ENCODE measurements at regions not wholly inside any gene's neighbourhood (a gene's known extent, or its start where the extent isn't known, plus 50 kb on each side); places are given as distances from the start of the nearest gene placed in this dataset.

DNA sequence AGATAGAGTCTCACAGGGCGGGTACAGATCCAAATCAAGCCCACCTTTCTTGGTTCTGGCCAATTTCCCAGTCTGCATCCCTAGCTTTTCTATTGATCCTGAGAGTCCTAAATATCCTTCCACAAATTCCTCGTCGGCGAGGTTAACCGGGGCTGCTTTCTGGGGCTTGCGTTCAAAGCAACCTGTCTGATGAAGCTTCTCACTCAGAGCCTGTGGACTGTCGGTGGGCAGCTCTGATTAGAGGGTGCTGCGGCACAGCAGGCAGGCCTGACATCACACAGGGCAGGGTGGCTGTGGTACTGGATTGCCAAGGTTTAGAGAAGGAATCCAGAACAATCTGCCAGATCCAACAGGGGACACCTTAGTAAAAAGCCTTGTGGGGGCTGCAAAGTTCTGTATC lies 338.0 kb upstream of the ZMIZ1 start:
- no peak for TF ChIP-seq Cebpa-rat (IDR thresholded peaks at IDR 0.05)
- H3K36me3 ChIP-seq = no peaks in the 10 kb centered on the region
- peak overlapping the region in 7 of 11 experiments; percentile 25 to 85 (median 51); a peak in 14 of 22 replicates for H3K4me2 ChIP-seq
- H3K27ac ChIP-seq = peak overlapping the region in 2 of 11 experiments; percentile 5 to 18; a peak in 1 of 22 replicates
- H3K4me3 ChIP-seq = no peak overlapping the region
- H3K9ac ChIP-seq = no peak overlapping the region
- H4K20me1 ChIP-seq = no peaks in the 10 kb centered on the region
- no peaks in the 10 kb centered on the region for H3K27me3 ChIP-seq
- H3K9me3 ChIP-seq (replicated peaks in 1 of 11) = no peaks in the 10 kb centered on the region
- H3K4me1 ChIP-seq = peaks cover 24 to 48% (median 34%) of the 10 kb centered on the region in 10 experiments

GRCh38 chr10:78731675-78732074 lies 337.1 kb upstream of the ZMIZ1 start:
- H3K27ac ChIP-seq = no peak overlapping the region; a peak in 1 of 22 replicates
- peak overlapping the region in 8 of 11 experiments; percentile 15 to 85 (median 50); a peak in 15 of 22 replicates for H3K4me2 ChIP-seq
- no peak overlapping the region for H3K9ac ChIP-seq
- no peak for TF ChIP-seq Cebpa-rat (IDR thresholded peaks at IDR 0.05)
- H3K36me3 ChIP-seq = no peaks in the 10 kb centered on the region
- H3K4me1 ChIP-seq = peaks cover 24 to 48% (median 34%) of the 10 kb centered on the region in 10 experiments
- no peaks in the 10 kb centered on the region for H3K9me3 ChIP-seq (replicated peaks in 1 of 11)
- H3K27me3 ChIP-seq = no peaks in the 10 kb centered on the region
- H3K4me3 ChIP-seq = no peak overlapping the region
- H4K20me1 ChIP-seq = no peaks in the 10 kb centered on the region

DNA sequence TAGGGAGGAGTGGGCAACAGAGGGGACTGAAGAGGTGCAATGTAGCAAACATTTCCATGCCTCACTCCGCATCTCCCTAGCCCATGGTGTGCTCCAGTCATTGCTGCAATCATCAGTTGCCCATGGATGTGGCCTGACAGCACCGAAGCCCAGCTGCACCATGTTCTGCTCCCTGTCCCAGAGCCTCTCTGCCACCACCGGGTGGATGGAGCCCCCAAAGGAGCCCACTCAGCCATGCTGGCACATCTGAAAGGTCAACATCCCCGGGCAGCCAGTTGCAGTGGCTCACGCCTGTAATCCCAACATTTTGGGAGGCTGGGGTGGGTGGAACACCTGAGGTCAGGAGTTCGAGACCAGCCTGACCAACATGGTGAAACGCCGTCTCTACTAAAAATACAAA lies 336.4 kb upstream of the ZMIZ1 start:
- TF ChIP-seq Cebpa-rat (IDR thresholded peaks at IDR 0.05) = no peak
- Histone ChIP-seq H3K36me3 (no peaks in the 10 kb centered on the region), H3K9me3 (replicated peaks in 1 of 11) (no peaks in the 10 kb centered on the region), H3K4me1 (peaks cover 20 to 45% (median 34%) of the 10 kb centered on the region in 10 experiments), H3K27me3 (no peaks in the 10 kb centered on the region), H3K9ac (no peak overlapping the region), H3K27ac (no peak overlapping the region), H3K4me2 (no peak overlapping the region), H4K20me1 (no peaks in the 10 kb centered on the region), H3K4me3 (no peak overlapping the region)

DNA sequence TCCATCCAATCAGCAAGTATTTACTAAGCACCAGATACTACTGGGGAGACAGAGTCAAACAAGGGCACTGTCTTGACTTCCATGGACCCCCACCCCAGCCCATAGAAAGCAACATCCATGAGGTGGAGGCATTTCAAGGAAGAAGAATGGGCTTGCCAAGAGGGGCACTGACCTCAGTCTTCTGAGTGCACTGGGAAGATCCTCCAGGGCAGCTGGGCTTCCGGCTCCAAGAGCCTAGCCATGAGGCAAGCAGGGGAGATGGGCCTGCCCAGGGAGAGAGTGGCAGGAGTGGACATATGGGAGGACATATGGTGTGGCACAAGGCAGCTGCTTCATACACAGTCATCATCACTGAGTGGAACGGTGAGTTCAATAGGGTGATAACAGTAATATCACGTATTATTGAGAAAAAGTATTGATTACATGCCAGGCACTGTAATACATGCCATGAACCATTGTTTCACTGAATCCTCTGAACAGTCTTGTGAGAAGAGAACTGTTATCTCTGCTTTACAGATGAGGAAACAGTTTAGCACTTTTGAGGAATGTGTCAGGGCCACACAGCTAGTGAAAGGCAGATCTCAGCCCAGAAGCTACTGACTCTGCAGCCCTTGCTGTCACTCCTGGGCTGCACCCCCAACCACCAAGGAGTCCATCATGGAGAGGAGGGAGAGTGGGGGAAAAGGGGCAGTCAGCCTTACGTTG lies 331.7 kb upstream of the ZMIZ1 start:
- Histone ChIP-seq H3K4me2 (no peak overlapping the region), H3K4me3 (no peak overlapping the region), H3K9me3 (replicated peaks in 1 of 11) (no peaks in the 10 kb centered on the region), H3K4me1 (peaks cover 10 to 20% (median 13%) of the 10 kb centered on the region in 10 experiments), H3K36me3 (no peaks in the 10 kb centered on the region), H3K9ac (no peak overlapping the region), H3K27ac (no peak overlapping the region), H3K27me3 (peaks cover 0 to 26% (median 8%) of the 10 kb centered on the region in 11 experiments; a peak in 12 of 22 replicates), H4K20me1 (no peaks in the 10 kb centered on the region)
- no peak for TF ChIP-seq Cebpa-rat (IDR thresholded peaks at IDR 0.05)

DNA sequence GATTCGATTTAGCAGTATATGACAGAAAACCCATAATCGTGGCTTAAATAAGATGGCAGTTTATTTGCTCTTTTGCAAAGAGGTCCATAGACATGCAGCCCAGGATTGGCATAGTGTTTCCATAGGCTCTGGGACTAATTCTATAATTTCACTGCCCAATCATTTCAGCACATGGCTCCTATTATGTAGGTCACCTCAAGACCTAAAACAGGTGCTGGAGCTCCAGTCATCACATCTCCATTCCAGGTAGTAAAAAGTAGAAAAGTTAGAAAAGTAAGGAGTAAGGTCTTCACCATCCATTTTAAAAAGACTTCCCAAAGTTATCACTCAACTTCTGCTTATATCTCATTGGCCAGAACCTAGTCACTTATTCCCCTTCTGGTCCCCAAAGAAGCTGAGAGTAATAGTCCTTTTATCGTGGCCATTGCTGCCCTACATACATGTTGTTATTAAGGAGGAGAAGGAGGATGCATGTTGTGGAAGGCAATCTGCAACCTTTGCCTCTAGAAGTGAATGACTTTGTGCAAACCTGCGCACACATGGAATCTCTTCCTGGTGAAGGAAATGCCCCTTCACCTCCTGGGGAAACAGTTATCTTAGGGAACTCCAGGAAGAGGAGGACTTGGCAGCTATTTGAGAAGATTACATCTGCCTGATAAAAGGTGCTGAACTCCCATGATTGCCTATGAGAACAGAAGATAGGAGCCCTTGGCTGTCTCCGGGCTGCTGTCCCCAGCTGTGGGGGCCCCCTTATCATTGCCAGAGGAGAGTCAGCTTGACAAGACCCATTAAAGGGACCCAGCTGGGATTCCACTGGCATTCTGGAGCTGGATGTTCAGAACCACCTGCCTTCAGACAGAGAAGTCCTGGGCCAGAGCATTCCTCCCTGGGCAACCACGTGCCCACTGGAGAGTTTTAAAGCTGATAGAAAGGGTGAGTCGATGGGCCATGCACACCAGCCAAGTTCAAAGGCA lies 330.6 kb upstream of the ZMIZ1 start:
- Histone ChIP-seq H3K27ac (no peak overlapping the region), H3K9me3 (replicated peaks in 1 of 11) (no peaks in the 10 kb centered on the region), H3K4me1 (peaks cover 21 to 30% (median 23%) of the 10 kb centered on the region in 10 experiments), H3K36me3 (no peaks in the 10 kb centered on the region), H3K27me3 (peaks cover 0 to 29% (median 8%) of the 10 kb centered on the region in 11 experiments; a peak in 12 of 22 replicates), H3K4me3 (no peak overlapping the region), H3K4me2 (no peak overlapping the region), H3K9ac (no peak overlapping the region), H4K20me1 (peaks cover 0 to 6% (median 0%) of the 10 kb centered on the region in 11 experiments; a peak in 1 of 22 replicates)
- no peak for TF ChIP-seq Cebpa-rat (IDR thresholded peaks at IDR 0.05)

DNA sequence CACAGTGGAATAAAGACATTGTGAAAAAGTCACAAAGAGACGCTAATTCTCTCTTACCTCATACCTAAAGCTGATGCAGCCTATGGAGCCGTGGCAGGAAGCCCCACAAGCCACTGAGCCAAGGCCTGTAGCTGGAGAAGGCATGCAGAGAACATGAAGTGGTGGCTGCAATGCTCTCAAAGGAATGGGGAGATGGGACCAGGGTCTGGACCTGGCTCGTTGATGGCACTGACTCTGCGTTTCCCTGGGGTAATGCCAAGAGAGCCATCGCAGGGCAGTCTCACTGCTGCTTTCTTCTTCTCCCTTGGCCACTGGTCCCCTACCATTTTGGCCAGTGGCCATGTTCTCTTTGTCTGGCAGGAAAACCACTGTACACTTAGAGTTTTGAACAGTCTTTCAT lies 329.9 kb upstream of the ZMIZ1 start:
- H3K27me3 ChIP-seq = peaks cover 0 to 32% (median 8%) of the 10 kb centered on the region in 11 experiments; a peak in 13 of 22 replicates
- no peak for TF ChIP-seq Cebpa-rat (IDR thresholded peaks at IDR 0.05)
- H3K4me2 ChIP-seq = no peak overlapping the region
- H3K4me1 ChIP-seq = peaks cover 28 to 37% (median 30%) of the 10 kb centered on the region in 10 experiments
- H3K4me3 ChIP-seq = no peak overlapping the region
- no peak overlapping the region for H3K9ac ChIP-seq
- H4K20me1 ChIP-seq = peaks cover 0 to 6% (median 0%) of the 10 kb centered on the region in 11 experiments; a peak in 1 of 22 replicates
- no peaks in the 10 kb centered on the region for H3K9me3 ChIP-seq (replicated peaks in 1 of 11)
- H3K36me3 ChIP-seq = no peaks in the 10 kb centered on the region
- no peak overlapping the region for H3K27ac ChIP-seq

DNA sequence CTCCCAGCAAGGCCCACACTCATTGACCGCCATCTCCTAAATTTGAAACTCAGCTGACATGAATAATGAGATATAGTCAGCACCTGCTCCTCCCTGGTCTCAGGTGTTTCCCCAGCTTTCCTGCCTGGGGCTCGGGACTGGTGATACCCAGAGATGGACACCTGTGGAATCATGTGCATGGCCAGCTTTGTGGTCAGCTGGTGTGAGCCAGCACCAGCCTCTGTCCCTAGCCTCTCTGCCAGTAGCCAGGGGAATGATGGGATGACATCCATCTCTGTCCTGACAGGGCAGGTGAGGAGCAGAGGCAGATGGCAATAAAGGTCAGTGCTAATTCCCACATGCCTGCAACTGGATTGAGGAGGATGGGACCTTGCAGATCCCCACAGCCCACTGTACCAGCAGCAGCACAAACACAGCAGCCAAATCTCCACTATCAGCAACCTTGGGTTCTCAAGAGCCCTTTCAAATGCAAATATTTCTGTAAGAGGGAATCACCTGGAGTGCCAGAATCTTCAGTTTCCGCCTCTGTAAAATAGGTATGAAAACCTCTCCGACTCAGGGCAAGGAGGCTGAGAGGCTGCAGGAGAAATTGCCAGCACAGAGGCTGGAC lies 329.2 kb upstream of the ZMIZ1 start:
- Histone ChIP-seq H3K27me3 (peaks cover 0 to 39% (median 15%) of the 10 kb centered on the region in 11 experiments; a peak in 15 of 22 replicates), H3K9ac (no peak overlapping the region), H3K27ac (no peak overlapping the region), H4K20me1 (peaks cover 0 to 6% (median 0%) of the 10 kb centered on the region in 11 experiments; a peak in 1 of 22 replicates), H3K36me3 (no peaks in the 10 kb centered on the region), H3K4me2 (no peak overlapping the region), H3K4me3 (no peak overlapping the region), H3K9me3 (replicated peaks in 1 of 11) (no peaks in the 10 kb centered on the region), H3K4me1 (peaks cover 35 to 44% (median 37%) of the 10 kb centered on the region in 10 experiments)
- no peak for TF ChIP-seq Cebpa-rat (IDR thresholded peaks at IDR 0.05)

GRCh38 chr10:78740976-78741915 lies 327.5 kb upstream of the ZMIZ1 start:
- H3K9ac ChIP-seq = peak overlapping the region in 6 of 11 experiments; percentile 16 to 65 (median 34); a peak in 6 of 22 replicates
- peak overlapping the region in 4 of 10 experiments; percentile 7 to 12 (median 10); a peak in 3 of 20 replicates for H3K4me3 ChIP-seq
- H4K20me1 ChIP-seq = peaks cover 0 to 6% (median 0%) of the 10 kb centered on the region in 11 experiments; a peak in 1 of 22 replicates
- H3K27ac ChIP-seq = peak overlapping the region in 8 of 11 experiments; percentile 43 to 85 (median 82); a peak in 13 of 22 replicates
- H3K9me3 ChIP-seq (replicated peaks in 1 of 11) = no peaks in the 10 kb centered on the region
- no peaks in the 10 kb centered on the region for H3K36me3 ChIP-seq
- peaks cover 39 to 61% (median 49%) of the 10 kb centered on the region in 10 experiments for H3K4me1 ChIP-seq
- H3K27me3 ChIP-seq = peaks cover 0 to 56% (median 31%) of the 10 kb centered on the region in 11 experiments; a peak in 17 of 22 replicates
- TF ChIP-seq Cebpa-rat (IDR thresholded peaks at IDR 0.05) = no peak
- peak overlapping the region; percentile 73 to 93 (median 83) for H3K4me2 ChIP-seq

All from BLaER1 treated with 17β-estradiol and CSF1 and Interleukin-3, amounts not matched to agents 10 nM and 100 nM (cell line).